AG10803 (cell line): ENCODE measurements at regions not wholly inside any gene's neighbourhood (a gene's known extent, or its start where the extent isn't known, plus 50 kb on each side); places are given as distances from the start of the nearest gene placed in this dataset.

Experiments
- DNase-seq: peaks from one replicate; pipeline ENCODE4 v3.0.0; 2010; ENCODE audit warnings: low read depth
- H3K4me3 ChIP-seq: 2 replicates; pipeline ENCODE4 v1.5.1; 2011; ENCODE audit warnings: mild to moderate bottlenecking, low read length, control low read depth
- CTCF ChIP-seq: conservative IDR thresholded peaks from 2 replicates; pipeline ENCODE4 v1.5.1; 2011; ENCODE audit warnings: mild to moderate bottlenecking, low read length, control low read depth, inconsistent platforms

- H3K4me3 ChIP-seq, result no peak overlapping the region
- TF ChIP-seq CTCF, result no peak
- peak; percentile 51 for DNase-seq
These were observed 438.1 kb downstream of the BCKDHB start for GRCh38 chr6:80544555-80544954.

GRCh38 chr6:80543598-80544222 is 437.2 kb downstream of the BCKDHB start:
- no peak overlapping the region for H3K4me3 ChIP-seq
- TF ChIP-seq CTCF, result 0 out of 2 replicates have a peak, but pooled peaks have one; percentile 2
- DNase-seq, result peak; percentile 53

GRCh38 chr6:80543151-80543550 is 436.7 kb downstream of the BCKDHB start:
- DNase-seq, result no peak
- H3K4me3 ChIP-seq, result no peak overlapping the region
- no peak for TF ChIP-seq CTCF

GRCh38 chr6:80541886-80542285 is 435.4 kb downstream of the BCKDHB start:
- DNase-seq, result no peak
- H3K4me3 ChIP-seq, result no peak overlapping the region
- no peak for TF ChIP-seq CTCF

- no peak overlapping the region for H3K4me3 ChIP-seq
- peak; percentile 88 for DNase-seq
- no peak for TF ChIP-seq CTCF
These were observed 434.7 kb downstream of the BCKDHB start for GRCh38 chr6:80541181-80541580.

GRCh38 chr6:80540700-80541099 is 434.2 kb downstream of the BCKDHB start:
- no peak for DNase-seq
- TF ChIP-seq CTCF, result no peak
- H3K4me3 ChIP-seq, result no peak overlapping the region

- H3K4me3 ChIP-seq, result no peak overlapping the region
- DNase-seq, result no peak
- TF ChIP-seq CTCF, result no peak
These were observed 430.9 kb downstream of the BCKDHB start for GRCh38 chr6:80537118-80537972.
